Midbrain (tissue), 1 donor: ENCODE measurements at regions not wholly inside any gene's neighbourhood (a gene's known extent, or its start where the extent isn't known, plus 50 kb on each side); places are given as distances from the start of the nearest gene placed in this dataset.

Experiments used
- DNase-seq: peaks from one replicate; lab custom pipeline; 2025; lab: John Stamatoyannopoulos, UW

DNA sequence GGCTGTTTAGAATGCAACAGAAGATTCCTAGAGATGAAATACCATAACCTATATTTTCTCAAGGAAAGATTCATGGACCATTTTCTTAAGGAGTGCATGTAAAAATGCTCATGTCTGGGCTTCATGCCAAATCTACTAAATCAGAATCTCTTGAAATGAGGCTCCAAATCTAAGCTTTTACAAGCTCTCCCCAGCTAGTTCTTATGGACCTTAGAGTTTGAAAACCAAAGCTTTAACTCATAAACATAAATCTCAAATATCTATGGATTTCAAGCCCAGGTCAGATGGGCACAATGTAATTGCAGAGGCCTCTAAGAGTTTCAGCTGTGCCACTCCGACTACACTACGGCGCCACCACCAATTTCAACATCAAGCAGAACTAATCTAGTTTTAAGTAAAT is 117.3 kb upstream of the CAND1 start:
- no peak for DNase-seq

DNA sequence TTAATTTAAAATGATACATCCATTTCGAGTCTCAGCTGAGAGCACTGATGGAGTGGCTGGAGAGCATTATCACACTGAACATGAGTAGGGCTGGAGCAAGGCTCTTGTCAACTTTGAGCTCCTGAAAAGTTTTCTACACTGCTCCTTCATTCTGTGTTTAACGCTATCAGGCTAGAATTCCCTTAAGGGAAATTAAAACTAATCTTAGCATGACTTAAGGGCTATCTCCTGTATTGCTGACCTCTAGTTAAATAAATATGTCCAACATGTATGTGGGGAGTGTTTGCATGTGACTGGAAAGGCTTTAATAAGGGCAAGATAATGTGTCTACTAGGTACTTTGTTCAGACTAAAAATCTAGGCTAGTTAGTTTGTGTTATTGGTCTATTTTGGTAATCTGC is 116.7 kb upstream of the CAND1 start:
- DNase-seq, result no peak

DNA sequence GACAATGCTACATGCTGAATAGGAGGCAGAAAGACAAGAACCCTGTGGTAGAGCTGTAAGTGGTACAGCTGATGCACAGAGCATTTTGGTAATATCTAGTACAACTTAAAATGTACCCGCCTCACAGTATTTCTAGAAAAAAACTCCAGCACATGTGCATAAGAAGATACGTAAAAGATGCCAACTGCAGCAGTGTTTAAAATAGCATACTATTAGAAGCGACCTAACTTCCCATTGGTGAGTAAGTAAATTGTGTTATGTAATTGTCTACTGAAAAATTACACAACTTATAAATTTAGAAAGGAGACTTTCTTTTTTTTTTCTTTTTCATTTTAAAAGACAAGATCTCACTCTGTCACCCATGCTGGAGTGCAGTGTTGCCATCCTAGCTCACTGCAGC is 114.3 kb upstream of the CAND1 start:
- DNase-seq, result no peak

DNA sequence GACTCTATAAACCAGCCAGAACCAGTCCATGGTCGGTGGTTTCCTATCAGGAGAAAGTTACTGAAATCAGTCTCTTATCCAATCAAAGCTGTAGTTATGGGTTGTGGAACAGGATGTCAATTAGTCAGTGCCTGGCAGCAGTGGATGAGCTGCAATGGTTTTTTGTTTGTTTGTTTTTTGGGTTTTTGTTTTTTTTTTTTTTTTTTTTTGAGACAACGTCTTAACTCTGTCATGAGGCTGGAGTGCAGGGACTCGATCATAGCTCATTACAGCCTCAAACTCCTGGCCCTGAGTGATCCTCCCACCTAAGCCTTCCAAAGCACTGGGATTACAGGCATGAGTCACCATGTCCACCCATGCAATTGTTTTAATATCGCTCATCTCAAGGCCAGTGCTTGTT is 113.3 kb upstream of the CAND1 start:
- no peak for DNase-seq

DNA sequence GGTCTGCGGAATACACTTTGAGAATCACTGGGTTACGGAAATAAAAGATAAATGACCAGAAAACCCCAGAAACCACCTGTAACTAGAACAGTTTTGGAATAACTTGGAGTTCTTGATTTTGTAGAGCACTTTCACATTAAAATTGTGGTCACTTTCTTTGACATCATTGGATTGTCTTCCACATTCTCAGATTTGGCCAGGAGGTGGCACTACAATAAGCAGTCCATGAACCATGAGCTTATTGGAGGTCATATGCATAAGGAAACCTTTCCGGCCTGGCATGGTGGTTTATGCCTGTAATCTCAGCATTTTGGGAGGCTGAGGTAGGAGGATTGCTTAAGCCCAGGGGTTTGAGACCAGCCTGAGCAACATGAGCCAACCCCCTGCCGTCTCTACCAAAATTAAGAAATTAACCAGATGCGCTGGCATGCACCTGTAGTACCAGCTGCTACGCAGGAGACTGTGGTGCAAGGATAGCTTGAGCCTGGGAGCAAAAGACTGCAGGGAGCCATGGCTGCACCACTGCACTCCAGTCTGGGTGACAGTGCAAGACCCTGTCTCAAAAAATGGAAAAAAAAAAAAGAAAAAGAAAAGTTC is 107.7 kb upstream of the CAND1 start:
- no peak for DNase-seq

DNA sequence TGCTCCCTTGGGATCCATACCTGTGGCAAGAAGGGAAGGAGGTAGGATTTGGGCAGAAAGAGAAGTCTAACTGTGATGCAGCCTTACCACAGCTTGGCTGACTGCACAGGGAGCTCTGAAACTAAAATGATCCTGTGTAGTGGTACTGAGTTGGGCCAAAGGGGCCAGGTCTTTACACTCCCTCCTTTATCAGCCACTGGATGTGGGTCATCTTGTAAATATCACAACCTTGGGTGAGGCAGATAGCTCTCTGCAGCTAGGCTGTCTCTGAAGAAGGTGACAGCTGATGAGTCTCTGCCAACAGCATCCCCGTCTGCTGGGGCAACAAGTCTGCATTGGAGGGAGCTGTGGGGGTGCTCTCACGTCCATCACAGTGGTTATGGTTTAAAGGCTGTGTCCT is 95.9 kb upstream of the CAND1 start:
- no peak for DNase-seq

DNA sequence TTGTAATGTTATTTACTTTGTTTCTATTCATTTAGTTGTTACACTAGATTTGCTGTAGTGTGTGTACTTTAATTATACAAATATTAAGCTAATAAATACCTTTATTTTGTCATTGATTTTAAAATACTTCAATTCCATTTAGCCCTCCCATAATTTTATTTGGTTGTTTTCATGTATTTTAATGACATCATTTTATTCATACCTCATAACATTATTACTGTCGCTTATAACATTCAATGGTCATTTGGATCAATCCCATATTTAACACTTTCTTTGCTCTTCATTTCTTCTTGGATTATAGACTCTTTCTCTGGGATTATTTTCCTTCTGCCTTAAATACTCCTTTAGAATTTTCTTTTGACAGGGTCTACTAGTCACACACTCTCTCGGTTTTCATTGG is 86.6 kb upstream of the CAND1 start:
- DNase-seq, result no peak

DNA sequence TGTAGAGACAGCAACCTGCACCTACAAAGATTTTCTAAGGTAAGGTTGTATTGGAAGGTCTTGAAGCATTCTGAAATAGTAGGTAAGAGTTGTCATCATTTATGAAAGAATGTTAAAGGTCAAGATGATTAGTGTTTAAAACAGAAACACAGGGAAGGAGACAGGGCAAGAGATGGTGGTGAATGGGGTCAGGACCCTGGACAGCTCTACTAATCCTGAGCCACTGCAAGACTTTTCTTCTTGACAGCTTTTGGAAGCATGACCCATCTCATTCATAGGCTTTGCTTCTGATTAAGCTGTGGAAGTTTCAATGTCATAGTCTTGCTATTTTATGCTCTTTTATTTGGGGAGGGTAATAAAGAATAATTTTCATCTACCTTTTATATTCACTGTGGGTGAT is 75.5 kb upstream of the CAND1 start:
- DNase-seq, result no peak

DNA sequence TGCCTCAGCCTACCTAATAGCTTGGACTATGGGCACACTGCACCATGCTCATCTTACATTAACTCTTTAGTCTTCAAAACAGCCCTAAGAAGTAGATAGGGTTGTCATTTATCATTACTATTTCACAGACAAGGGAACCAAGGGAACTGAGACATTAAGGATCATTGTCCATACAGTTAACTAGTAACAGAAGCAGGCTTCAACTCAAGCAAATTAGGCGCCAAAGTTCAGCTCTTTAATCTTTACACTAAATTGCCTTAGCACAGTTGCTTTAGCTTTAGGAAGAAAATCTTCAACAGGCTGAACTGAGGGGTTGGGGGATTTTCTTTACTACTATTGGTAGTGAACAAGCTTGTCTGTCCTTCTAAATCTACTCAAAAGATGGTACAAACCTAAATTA is 68.8 kb upstream of the CAND1 start:
- DNase-seq, result no peak

DNA sequence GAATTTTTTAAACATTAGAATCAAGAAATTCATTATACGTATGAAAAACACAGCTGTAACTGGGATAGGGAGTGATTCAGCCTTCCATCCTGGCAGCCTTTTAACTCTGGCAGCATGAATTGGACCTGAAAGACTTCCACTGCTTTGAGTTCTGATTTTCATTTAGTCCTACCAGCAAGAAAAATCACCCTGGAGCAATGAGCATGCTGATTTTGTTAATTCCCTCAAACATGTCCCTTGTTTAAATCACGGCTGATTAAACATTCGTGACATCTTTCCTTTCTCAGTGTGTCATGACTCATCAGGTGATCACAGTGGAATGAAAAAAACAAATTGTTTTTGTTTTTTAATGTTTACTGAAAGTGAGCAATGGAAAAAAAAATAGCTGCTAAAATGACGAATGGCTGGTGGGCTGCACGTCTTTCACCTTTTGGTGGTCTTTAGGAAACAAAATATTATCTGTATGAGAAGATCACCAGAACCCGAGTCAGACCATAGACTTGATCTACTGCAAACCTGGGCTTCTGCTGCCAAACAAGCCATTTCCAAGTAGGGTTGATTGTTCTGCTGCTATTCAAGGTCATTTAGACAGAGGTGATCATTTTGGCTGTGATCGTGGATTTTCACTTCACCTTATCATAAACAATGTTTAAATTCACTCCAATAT is 67.0 kb upstream of the CAND1 start:
- no peak for DNase-seq

DNA sequence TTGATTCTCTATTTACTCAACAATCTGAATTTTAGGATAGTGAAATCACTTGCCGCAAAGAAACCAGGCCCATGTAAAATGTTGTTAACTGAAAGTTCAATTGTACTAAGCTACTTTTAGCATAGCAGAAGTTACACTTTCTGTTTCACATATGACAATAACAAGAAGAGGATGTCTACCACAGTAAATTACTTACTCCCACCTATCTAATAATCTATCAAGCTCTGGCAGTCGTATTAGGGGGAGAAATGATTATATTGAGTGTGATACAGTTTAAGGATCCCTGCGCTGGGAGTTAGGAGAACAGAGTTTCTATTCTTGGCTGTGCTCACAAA is 66.5 kb upstream of the CAND1 start:
- DNase-seq, result no peak

DNA sequence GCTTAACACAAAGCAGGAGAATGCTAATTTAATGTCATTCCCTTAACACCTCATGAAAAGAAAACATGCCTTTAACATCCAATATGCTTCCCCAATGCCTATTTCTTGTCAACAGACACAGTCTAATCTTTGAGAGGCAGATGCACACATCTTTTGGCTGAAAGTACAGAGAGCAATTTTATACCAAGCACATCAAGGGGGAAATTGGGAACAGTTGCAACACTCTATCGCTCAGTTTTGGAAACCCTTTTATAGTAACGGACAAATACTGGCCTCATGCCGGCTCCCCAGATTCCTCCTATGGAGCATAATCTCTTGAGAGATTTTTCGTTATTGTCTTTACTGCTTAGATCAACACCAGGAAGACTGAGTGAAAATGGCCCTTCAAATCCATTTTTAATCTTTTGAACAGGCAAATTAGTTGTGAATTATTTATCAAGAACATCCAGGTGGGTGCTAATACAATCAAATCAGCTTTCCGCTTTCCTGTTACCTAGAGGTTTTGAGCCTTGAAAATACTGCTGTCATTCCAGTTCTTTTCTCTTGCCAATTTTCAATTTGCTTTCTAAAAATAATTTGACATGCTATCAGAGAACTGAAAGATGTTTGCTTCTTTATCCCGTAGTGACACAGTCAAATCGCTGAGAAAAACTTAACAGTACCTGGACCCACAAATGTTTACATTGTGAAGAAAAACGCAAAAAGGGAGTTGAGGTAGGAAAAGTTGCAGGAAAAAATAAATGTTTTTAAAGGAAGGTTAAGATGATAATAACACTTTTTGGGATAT is 60.7 kb upstream of the CAND1 start:
- no peak for DNase-seq

DNA sequence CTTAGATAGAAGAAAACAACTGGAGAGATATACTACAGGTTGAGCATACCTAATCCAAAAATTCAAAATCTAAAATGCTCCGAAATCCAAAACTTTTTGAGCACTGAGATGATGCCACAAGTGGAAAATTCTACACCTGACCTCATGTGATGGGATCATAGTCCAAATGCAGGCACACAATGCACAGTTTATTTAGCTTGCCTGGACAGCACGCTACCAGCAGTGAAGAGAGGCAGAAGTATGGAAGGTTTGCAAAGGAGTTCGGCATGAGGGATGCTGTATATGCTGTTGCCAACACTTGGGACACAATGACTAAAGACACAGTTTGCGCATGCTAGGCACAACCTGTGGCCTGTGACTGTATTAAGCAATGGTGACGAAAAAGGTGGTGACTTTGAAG is 58.1 kb upstream of the CAND1 start:
- no peak for DNase-seq

DNA sequence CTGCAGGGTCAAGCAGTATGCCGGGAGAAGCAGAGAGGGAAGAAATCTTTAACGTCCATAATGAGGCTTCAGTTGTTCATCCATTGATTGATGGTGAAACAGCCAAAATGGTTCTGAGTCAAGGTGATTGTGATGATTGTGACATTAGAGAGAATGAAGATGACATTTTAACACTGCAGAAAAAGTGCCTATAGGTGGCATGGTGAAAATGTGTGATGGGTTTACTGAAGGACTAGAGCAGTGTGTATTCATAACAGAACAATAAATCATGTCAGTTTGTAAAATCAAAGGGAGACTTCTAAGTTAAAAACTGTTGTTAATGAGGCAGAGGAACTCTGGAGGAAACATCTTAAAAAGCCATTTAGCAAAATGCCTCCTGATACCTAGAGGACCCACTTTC is 57.7 kb upstream of the CAND1 start:
- DNase-seq, result no peak

DNA sequence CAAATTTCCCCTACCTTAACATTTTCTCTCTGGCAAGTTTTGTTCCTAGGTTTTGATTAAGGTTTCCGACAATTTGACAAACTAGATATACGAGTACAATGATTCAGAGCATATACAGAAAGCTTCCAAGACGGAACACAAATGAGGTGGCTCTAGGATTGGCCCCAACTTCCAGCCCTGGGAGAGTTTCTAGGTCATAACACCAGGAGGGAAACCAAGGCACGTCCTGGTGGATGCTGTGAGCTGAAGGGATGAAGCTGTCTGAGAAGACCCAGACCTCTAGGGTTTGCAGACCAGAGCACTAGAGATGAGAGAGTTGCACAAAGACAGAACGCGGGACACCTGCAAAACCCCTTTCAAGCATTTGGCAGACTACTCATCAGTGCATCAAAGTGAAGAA is 51.5 kb upstream of the CAND1 start:
- no peak for DNase-seq
